Prostate gland (tissue), 2 donors: ENCODE measurements at regions not wholly inside any gene's neighbourhood (a gene's known extent, or its start where the extent isn't known, plus 50 kb on each side); places are given as distances from the start of the nearest gene placed in this dataset.

Experiments
- POLR2A ChIP-seq: fragments of 450-650 bp; IDR thresholded peaks from one replicate; pipeline ENCODE4 v1.6.1; 2016; ENCODE audit warnings: antibody characterized with exemption, mild to moderate bottlenecking
- TF ChIP-seq, protein P1 (sequence below), 4 experiments: fragments of 200-600 bp in 2 of 4; fragments of 450-650 bp in 2 of 4; sonication (generic) in 2 of 4; IDR thresholded peaks; 1 replicate in 3 of 4; 2 replicates in 1 of 4; pipeline ENCODE4 v1.5.1; 2016 to 2019; ENCODE audit warnings: antibody characterized with exemption in 4 of 4, mild to moderate bottlenecking in 2 of 4, moderate library complexity in 2 of 4

DNA sequence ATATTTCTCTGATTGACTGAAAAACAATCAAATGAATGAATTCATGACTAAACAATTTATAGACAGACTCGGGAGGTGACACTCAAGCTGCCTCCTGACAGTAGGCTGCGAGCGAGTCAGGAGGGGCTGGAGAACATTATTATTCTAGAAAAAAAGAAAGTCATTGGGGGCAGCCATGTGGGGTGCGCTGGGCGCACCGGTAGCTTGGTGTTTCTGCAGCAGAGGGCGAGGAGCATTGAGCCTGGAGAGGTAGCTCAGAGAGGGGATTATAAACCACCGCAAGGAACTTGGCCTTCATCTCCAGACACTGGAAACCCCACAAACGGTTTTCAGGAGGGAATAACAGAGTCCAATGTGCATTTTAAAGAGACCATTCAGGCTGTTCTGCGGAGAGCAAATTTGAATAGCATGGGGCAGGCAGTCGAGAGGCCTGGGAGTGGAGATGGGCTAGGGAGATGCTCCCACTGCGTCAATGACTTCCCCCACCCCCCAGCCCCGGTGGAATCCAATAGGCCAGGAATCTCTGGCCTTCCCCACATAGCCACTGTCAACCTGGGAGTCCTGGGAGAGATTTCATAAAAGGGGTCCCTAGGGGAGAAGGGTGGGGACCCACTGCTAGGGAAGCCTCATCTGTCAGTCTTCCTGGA, 168.3 kb downstream of the BCOR start:
- TF ChIP-seq, protein P1, sequence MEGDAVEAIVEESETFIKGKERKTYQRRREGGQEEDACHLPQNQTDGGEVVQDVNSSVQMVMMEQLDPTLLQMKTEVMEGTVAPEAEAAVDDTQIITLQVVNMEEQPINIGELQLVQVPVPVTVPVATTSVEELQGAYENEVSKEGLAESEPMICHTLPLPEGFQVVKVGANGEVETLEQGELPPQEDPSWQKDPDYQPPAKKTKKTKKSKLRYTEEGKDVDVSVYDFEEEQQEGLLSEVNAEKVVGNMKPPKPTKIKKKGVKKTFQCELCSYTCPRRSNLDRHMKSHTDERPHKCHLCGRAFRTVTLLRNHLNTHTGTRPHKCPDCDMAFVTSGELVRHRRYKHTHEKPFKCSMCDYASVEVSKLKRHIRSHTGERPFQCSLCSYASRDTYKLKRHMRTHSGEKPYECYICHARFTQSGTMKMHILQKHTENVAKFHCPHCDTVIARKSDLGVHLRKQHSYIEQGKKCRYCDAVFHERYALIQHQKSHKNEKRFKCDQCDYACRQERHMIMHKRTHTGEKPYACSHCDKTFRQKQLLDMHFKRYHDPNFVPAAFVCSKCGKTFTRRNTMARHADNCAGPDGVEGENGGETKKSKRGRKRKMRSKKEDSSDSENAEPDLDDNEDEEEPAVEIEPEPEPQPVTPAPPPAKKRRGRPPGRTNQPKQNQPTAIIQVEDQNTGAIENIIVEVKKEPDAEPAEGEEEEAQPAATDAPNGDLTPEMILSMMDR (IDR thresholded peaks at IDR 0.05) = no peak
- TF ChIP-seq POLR2A = no peak
